ENCODE measurements at regions not wholly inside any gene's neighbourhood (a gene's known extent, or its start where the extent isn't known, plus 50 kb on each side); places are given as distances from the start of the nearest gene placed in this dataset.

DNA sequence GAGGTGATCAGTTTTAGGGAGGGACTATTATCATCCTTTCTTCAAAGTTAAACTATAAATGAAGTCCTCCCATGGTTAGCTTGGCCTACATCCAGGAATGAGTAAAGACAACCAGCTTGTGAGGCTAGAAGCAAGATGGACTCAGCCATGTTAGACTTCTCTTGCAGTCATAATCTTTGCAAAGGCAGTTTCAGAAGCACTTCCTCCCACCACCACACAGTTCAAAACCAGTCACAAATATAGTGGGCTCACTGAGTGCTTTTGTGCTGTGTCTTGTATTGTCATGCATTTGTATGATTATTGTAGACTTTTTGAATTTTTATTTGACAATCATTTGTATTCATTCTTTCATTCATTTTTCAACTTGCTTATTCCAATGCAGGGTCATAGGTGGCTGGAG lies 204.5 kb downstream of the ZNF674 start:
- DNase-seq (ENCODE audit: low read depth) = no peak
- TF ChIP-seq, protein P1, sequence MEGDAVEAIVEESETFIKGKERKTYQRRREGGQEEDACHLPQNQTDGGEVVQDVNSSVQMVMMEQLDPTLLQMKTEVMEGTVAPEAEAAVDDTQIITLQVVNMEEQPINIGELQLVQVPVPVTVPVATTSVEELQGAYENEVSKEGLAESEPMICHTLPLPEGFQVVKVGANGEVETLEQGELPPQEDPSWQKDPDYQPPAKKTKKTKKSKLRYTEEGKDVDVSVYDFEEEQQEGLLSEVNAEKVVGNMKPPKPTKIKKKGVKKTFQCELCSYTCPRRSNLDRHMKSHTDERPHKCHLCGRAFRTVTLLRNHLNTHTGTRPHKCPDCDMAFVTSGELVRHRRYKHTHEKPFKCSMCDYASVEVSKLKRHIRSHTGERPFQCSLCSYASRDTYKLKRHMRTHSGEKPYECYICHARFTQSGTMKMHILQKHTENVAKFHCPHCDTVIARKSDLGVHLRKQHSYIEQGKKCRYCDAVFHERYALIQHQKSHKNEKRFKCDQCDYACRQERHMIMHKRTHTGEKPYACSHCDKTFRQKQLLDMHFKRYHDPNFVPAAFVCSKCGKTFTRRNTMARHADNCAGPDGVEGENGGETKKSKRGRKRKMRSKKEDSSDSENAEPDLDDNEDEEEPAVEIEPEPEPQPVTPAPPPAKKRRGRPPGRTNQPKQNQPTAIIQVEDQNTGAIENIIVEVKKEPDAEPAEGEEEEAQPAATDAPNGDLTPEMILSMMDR (IDR thresholded peaks at IDR 0.05; ENCODE audit: insufficient read depth, low read depth, low read length) = no peak

DNA sequence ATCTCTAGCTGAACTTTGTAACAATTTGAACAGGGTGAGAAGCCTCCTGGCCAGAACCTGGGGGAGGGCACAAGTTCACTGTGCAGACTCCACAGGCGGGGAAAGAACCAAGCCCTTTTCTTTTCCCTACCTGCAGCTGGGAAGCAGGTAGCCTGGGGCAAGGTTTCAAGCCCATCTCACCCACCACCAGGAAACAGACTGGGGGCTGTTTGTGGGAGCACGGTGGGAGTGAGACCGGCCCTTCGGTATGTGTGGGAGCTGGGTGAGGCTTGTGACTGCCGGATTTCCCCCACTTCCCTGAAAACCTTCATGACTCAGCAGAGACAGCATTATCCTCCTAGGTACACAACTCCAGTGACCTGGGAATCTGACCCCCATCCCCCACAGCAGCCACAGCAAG lies 211.7 kb downstream of the ZNF674 start:
- DNase-seq (ENCODE audit: low read depth) = no peak
- TF ChIP-seq, protein P1 (IDR thresholded peaks at IDR 0.05; ENCODE audit: insufficient read depth, low read depth, low read length) = no peak
- H3K4me3 ChIP-seq (ENCODE audit: low read depth, low read length) = no peak overlapping the region

More for the DNA sequence above, 204.5 kb downstream of the ZNF674 start:
- H3K4me3 ChIP-seq (ENCODE audit: low read depth, low read length) = no peak overlapping the region

DNA sequence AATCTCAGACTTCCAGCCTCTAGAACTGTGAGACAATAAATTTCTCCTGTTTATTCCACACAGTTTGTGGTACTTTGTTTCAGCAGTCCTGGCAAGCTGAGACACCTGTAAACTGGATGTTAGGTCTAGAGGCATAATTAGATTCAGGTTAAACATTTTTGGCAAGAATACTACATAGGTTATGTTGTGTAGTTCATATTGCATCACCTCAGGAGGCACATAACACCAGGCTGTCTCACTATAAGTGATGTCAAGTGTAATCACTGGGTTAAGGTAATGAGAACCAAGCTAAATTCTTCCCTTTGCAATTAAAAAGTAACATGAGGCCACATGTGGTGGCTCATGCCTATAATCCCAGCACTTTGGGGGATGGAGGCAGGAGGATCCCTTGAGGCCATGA lies 214.2 kb downstream of the ZNF674 start:
- DNase-seq (ENCODE audit: low read depth) = no peak
- TF ChIP-seq, protein P1 (IDR thresholded peaks at IDR 0.05; ENCODE audit: insufficient read depth, low read depth, low read length) = no peak
- no peak overlapping the region for H3K4me3 ChIP-seq (ENCODE audit: low read depth, low read length)

DNA sequence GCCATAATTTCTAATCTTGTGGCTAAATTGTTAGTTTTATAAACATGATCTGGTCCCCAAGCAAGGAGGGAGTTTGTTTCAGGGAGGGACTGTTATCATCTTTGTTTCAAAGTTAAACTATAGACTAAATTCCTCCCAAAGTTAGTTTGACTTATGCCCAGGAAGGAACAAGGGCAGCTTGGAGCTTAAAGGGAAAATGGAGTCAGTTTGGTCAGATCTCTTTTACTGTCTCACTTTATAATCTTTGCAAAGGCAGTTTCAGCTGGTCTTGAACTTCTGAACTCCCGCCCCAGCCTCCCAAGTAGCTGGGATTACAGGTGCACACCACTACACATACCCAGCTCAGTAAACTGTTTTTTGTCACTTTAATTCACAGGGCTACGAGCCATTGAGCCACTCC lies 214.7 kb downstream of the ZNF674 start:
- TF ChIP-seq, protein P1 (IDR thresholded peaks at IDR 0.05; ENCODE audit: insufficient read depth, low read depth, low read length) = no peak
- no peak for DNase-seq (ENCODE audit: low read depth)
- no peak overlapping the region for H3K4me3 ChIP-seq (ENCODE audit: low read depth, low read length)

DNA sequence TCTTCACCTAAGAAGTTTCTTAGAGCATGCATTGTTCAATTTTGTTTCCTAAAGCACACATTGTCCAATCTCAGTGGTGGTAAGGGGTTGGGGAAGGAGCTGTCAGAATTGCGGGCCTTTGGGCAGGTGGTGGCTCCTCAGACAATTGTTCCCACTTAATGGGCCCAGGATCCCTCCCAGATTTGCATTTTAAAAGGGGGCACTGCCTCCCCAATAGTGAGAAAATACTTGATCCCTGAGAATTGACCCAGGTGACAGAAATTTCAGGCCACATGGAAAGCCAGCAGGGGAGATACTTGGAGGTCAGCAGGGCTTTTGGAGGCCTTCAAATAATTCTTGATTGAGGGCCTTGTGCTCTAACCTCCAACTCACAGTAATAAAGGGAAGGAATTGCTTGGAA lies 217.1 kb downstream of the ZNF674 start:
- TF ChIP-seq, protein P1 (IDR thresholded peaks at IDR 0.05; ENCODE audit: insufficient read depth, low read depth, low read length) = no peak
- DNase-seq (ENCODE audit: low read depth) = no peak
- H3K4me3 ChIP-seq (ENCODE audit: low read depth, low read length) = no peak overlapping the region

DNA sequence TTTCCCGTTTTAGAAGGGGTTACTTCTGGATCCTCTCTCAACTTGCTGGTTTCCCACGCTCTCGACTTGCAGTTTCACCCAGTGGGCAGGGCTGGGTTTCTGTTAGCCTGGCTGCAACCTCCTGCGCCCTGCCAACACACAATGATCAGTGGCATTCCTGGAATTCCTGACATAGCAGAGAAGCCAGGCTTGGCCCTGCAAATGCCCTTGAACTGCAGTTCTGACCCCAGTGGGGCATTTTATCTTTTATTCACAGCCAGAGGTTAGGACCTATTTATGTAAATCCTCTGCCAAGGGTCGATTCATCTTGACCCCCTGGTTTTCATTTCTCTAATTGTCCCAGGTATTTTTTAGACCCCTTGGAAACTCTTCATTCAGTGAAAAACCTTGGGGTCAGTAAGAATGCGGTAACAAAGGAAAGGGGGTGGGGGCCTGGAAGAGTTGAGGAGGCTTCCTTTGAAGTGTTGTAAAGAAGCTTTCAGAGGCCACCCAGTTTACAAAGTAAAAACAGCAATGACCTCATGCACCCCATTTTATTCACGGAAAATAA lies 217.6 kb downstream of the ZNF674 start:
- no peak for DNase-seq (ENCODE audit: low read depth)

More for the DNA sequence above, 217.6 kb downstream of the ZNF674 start:
- TF ChIP-seq, protein P1 (IDR thresholded peaks at IDR 0.05; ENCODE audit: insufficient read depth, low read depth, low read length) = no peak
- H3K4me3 ChIP-seq (ENCODE audit: low read depth, low read length) = no peak overlapping the region
